Thoracic aorta (tissue), 2 donors: ENCODE measurements at regions not wholly inside any gene's neighbourhood (a gene's known extent, or its start where the extent isn't known, plus 50 kb on each side); places are given as distances from the start of the nearest gene placed in this dataset.
"Not testable (repeated sequence)": the region's sequence is repeated elsewhere in the genome, so short reads cannot be mapped to it uniquely, and the experiment has no call there.

ENCODE experiments used
- ATAC-seq: fragments of 150-250 bp; one replicate; pipeline ENCODE4 v1.8.0; 2017; ENCODE audit warnings: low read depth; ENCODE audit not compliant: insufficient number of reproducible peaks, low FRiP score
- DNase-seq: peaks from one replicate; pipeline ENCODE4 v3.0.0-alpha.2; 2020; ENCODE audit warnings: low spot score
- H3K27ac ChIP-seq, 2 donors: fragments of 200-600 bp; sonication (generic); 1 replicate in 1 of 2; 2 replicates in 1 of 2; pipeline ENCODE4 v1.5.1; 2016; ENCODE audit warnings: mild to moderate bottlenecking in 2 of 2, moderate library complexity in 2 of 2
- H3K27me3 ChIP-seq: fragments of 200-600 bp; sonication (generic); replicated peaks from 2 replicates; pipeline ENCODE4 v1.6.0; 2016; ENCODE audit warnings: mild to moderate bottlenecking; ENCODE audit not compliant: insufficient read depth
- H3K36me3 ChIP-seq: fragments of 200-600 bp; sonication (generic); one replicate; pipeline ENCODE4 v1.5.1; 2016
- H3K4me1 ChIP-seq, 2 donors: fragments of 200-600 bp; sonication (generic); 1 replicate in 1 of 2; 2 replicates in 1 of 2; pipeline versions ENCODE4 v1.5.1 to v1.6.0; 2016; ENCODE audit warnings: low read depth in 2 of 2, mild to moderate bottlenecking in 1 of 2; ENCODE audit not compliant: control insufficient read depth in 1 of 2
- H3K4me3 ChIP-seq: fragments of 200-600 bp; sonication (generic); 2 replicates; pipeline ENCODE4 v1.5.1; 2016; ENCODE audit warnings: mild to moderate bottlenecking
- H3K9me3 ChIP-seq: fragments of 200-600 bp; sonication (generic); 2 replicates; pipeline ENCODE4 v1.5.1; 2016

DNA sequence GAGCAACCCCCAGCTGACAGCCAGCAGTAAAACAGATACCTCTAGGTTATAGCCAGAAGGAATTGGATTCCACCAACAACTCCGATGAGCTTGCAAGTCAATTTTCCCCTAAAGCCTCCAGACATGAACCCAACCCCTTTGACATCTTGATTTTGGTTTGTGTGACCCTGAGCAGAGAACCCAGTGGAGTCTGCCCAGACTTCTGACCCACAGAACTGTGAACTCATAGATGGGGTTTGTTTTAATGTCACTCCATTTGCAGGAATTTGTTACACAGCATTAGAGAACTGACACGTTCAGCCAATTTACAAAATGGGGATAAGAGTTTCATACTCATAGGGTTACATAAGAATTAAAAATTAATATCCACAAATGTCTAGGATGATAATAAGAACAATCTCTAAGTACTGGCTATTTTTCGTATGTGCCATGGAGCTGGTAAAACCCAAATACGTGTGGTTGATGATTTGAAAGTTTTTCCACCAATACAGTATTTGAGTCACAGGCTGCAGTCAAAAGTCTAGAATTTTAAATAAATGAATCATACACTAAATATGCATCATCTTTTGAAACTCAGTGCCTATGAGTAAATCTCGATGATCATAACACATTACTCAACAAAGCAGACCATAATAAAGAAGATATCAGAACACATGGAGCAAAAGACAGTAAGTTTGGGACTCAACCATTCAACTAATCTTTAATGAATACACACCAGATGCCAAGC lies 380.0 kb downstream of the ANAPC1 start:
- not testable (repeated sequence) for H3K27ac ChIP-seq, DNase-seq, H3K4me1 ChIP-seq, H3K9me3 ChIP-seq, H3K4me3 ChIP-seq, H3K27me3 ChIP-seq, H3K36me3 ChIP-seq
- peak; percentile 59 for ATAC-seq

DNA sequence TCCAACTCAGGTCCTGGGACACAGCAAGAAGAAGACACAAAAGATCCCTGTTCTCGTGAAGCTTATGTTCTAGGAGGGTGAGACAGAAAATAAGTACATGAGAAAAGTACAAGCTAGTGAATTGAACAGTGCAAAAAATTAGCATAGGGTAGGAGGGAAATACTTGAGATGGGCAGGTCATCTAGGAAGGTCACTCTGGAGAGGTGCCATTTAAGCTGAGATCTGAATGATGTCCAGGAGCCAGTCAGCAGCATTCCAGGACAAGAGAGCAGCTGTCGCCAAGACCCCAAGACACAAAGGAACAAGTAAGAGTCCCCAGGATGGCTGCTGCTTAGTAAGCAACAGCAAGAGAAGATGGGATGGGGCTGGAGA lies 379.4 kb downstream of the ANAPC1 start:
- DNase-seq, H3K36me3 ChIP-seq, H3K9me3 ChIP-seq, H3K4me3 ChIP-seq, ATAC-seq, H3K27me3 ChIP-seq, H3K27ac ChIP-seq, H3K4me1 ChIP-seq: not testable (repeated sequence)

GRCh38 chr2:111505267-111505666 lies 378.7 kb downstream of the ANAPC1 start:
- not testable (repeated sequence) for ATAC-seq, H3K36me3 ChIP-seq, H3K4me3 ChIP-seq, H3K9me3 ChIP-seq, H3K4me1 ChIP-seq, H3K27ac ChIP-seq, H3K27me3 ChIP-seq, DNase-seq

DNA sequence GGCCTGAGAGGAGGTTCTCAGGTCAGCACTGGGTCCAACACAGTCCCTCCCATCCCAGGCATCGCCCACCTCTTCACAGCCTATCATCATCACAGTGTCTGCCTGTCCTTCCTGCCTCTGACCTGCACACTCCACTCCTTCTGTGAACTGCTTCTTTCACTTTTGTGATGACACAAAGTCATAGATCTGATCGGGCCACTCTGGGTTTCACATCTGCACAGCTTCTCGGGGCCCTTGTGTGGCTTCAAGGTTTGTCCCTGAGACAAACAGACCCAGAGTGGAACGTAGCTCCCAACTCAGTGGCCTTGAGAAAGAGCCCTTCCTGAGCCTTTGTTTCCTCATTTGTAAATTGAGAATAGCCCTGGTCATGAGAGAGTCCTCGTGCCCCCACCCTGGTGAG lies 377.1 kb downstream of the ANAPC1 start:
- not testable (repeated sequence) for ATAC-seq, H3K27me3 ChIP-seq, DNase-seq, H3K4me1 ChIP-seq, H3K27ac ChIP-seq, H3K9me3 ChIP-seq, H3K4me3 ChIP-seq, H3K36me3 ChIP-seq

GRCh38 chr2:111509225-111509869 lies 374.6 kb downstream of the ANAPC1 start:
- ATAC-seq, H3K27ac ChIP-seq: not testable (repeated sequence)

GRCh38 chr2:111510384-111510783 lies 373.6 kb downstream of the ANAPC1 start:
- not testable (repeated sequence) for H3K27ac ChIP-seq, H3K4me3 ChIP-seq, DNase-seq, ATAC-seq, H3K27me3 ChIP-seq, H3K36me3 ChIP-seq, H3K4me1 ChIP-seq, H3K9me3 ChIP-seq

More at GRCh38 chr2:111509225-111509869, 374.6 kb downstream of the ANAPC1 start:
- not testable (repeated sequence) for H3K4me1 ChIP-seq, H3K9me3 ChIP-seq, H3K4me3 ChIP-seq, H3K27me3 ChIP-seq, DNase-seq, H3K36me3 ChIP-seq

- not testable (repeated sequence) for DNase-seq, H3K4me3 ChIP-seq, H3K9me3 ChIP-seq, H3K36me3 ChIP-seq, ATAC-seq, H3K4me1 ChIP-seq, H3K27me3 ChIP-seq, H3K27ac ChIP-seq
These were observed 372.9 kb downstream of the ANAPC1 start for GRCh38 chr2:111511062-111511461.

GRCh38 chr2:111512378-111512777 lies 371.6 kb downstream of the ANAPC1 start:
- not testable (repeated sequence) for ATAC-seq

GRCh38 chr2:111514138-111514537 lies 369.9 kb downstream of the ANAPC1 start:
- H3K4me1 ChIP-seq, H3K36me3 ChIP-seq: not testable (repeated sequence)

More at GRCh38 chr2:111512378-111512777, 371.6 kb downstream of the ANAPC1 start:
- not testable (repeated sequence) for DNase-seq, H3K36me3 ChIP-seq, H3K9me3 ChIP-seq, H3K4me3 ChIP-seq, H3K27me3 ChIP-seq, H3K4me1 ChIP-seq, H3K27ac ChIP-seq

DNA sequence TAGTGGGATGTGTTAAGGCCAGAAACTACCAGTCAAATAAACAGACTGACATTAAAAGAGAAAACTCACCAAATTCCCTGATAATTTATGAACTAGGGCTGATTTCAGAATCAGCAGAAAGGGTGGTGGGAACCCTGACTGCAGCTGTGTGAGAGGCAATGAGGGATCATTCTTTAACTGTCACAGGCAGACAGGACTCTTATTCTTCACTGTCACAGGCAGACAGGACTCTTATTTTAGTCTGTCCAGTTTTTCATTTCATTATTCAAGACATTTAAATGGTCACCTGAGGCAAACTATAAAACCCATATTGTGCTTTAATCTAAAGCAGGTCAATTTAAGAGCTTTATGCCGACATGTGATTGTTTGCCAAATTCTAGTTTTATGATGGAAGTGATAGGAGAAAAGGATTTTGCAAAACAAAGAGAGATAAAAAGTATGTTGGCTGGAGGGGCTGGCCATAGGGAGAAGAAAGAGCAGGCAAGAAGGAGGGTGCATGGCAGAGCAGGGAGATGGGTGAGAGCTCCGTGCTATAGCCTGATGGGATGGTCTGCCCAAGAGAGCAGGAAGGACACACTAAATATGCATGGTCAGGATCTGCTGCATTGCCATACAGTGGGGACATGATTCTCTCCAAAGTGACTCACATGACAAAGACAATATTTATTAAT lies 366.8 kb downstream of the ANAPC1 start:
- DNase-seq, H3K27me3 ChIP-seq, H3K27ac ChIP-seq, H3K9me3 ChIP-seq, H3K36me3 ChIP-seq, ATAC-seq, H3K4me1 ChIP-seq, H3K4me3 ChIP-seq: not testable (repeated sequence)

More at GRCh38 chr2:111514138-111514537, 369.9 kb downstream of the ANAPC1 start:
- ATAC-seq, H3K9me3 ChIP-seq, H3K27me3 ChIP-seq, H3K4me3 ChIP-seq, H3K27ac ChIP-seq, DNase-seq: not testable (repeated sequence)

DNA sequence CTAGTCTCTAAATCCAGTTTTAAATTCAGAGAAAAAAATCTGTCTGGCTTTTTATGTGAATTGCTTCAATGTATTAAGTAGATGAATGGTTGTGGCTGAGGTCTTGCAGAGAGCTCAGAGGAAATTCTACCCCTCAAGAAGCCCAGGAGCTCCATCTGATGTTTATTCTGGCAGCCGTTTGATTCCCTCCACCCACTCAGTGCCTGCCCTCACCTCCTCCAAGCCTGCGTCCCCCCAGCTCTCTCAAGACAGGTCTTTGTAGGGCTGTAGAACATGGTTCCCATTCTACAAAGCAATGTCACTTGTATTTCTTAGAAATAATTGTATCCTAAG lies 366.3 kb downstream of the ANAPC1 start:
- H3K4me3 ChIP-seq, H3K27me3 ChIP-seq, ATAC-seq, H3K4me1 ChIP-seq, H3K9me3 ChIP-seq, H3K36me3 ChIP-seq, H3K27ac ChIP-seq, DNase-seq: not testable (repeated sequence)
